Cerebellar nuclear complex (tissue), 1 donor: ENCODE measurements at regions not wholly inside any gene's neighbourhood (a gene's known extent, or its start where the extent isn't known, plus 50 kb on each side); places are given as distances from the start of the nearest gene placed in this dataset.
"Not testable (repeated sequence)": the region's sequence is repeated elsewhere in the genome, so short reads cannot be mapped to it uniquely, and the experiment has no call there.

Source experiments
- DNase-seq, 2 experiments: peaks; one replicate each; lab custom pipeline; 2025; lab: John Stamatoyannopoulos, UW

- no peak for DNase-seq
These were observed 180.8 kb upstream of the NUDT12 start for GRCh38 chr5:103743421-103743820.

DNA sequence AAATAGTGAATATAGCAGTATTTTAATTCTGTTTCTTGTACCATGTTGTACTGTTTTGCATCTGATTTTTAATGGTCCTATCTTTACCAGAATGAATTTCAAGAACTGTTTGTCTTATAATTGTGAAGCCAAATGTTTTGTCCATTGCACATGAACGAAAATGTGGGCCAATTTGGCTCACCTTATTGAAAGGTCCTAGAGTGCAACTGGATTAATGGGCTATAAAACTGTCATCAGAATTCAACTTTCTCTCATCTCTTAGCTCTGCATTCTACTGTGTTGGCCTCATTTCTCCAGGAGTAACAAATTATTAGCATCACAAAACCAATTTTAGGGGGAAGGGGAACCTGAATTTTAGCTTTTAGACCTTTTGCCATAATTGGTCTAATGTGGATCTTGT lies 179.4 kb upstream of the NUDT12 start:
- no peak for DNase-seq

GRCh38 chr5:103736343-103736742 lies 173.8 kb upstream of the NUDT12 start:
- DNase-seq: not testable (repeated sequence)

DNA sequence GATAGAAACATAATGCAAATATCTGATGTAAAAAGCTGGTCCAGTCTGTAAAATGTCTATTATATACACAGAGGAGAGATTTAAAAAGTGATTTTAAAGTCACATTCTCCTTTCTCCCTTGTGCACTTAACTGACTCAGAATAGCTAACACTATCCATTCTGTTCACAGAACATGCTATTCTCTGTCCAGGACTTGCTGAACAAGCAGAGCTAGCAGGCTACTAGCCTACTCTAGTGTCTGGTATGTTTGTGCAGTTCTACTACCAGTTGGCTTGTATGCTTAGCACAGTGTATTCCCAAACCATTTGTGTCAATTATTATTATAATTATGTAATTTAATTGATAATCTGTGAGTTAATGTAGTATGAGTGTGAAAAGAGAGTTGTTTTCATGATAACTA lies 161.7 kb upstream of the NUDT12 start:
- no peak for DNase-seq

- no peak for DNase-seq
These were observed 158.6 kb upstream of the NUDT12 start for GRCh38 chr5:103721183-103721582.

DNA sequence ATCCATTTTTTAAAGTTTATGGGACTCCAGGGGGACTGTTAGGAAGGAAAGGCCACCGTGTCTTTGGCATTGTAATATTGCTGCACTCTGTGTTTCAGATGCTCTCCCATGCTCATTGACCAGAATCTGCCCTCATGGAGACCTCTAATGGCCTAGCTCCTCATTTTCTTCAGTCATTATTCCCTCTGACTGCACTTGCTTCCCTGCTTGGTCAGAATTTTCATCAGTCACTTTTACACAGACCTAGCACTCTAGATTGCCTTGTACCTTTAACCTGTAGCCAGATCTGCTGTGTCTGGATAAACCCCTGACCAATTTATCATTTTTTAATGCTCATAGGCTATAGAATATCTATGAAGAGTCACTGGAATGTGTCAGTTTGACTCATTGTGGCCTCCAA lies 155.5 kb upstream of the NUDT12 start:
- DNase-seq: no peak

- no peak for DNase-seq
These were observed 146.0 kb upstream of the NUDT12 start for GRCh38 chr5:103708601-103709000.

- DNase-seq: no peak
These were observed 144.5 kb upstream of the NUDT12 start for GRCh38 chr5:103706939-103707682.

GRCh38 chr5:103703617-103704016 lies 141.0 kb upstream of the NUDT12 start:
- DNase-seq: no peak

GRCh38 chr5:103693517-103693916 lies 130.9 kb upstream of the NUDT12 start:
- no peak for DNase-seq

DNA sequence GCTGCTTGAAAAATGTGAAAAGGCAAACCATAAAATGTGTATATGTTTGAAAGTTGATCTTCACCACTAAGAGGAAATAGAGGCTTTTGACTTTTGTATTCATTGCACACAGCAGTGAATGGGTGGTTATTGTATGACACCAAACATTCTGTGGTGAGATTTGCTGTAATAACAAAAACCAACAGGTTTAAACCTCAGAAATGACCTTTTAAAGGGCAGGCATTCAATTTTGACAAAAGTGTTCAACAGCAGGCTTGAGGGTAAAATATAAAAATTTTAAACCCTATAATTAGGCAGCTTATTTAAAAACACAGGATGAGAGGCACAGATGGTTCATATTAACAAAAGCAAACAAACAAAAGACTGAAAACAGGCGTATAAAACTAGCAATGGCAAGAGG lies 128.1 kb upstream of the NUDT12 start:
- DNase-seq: no peak

DNA sequence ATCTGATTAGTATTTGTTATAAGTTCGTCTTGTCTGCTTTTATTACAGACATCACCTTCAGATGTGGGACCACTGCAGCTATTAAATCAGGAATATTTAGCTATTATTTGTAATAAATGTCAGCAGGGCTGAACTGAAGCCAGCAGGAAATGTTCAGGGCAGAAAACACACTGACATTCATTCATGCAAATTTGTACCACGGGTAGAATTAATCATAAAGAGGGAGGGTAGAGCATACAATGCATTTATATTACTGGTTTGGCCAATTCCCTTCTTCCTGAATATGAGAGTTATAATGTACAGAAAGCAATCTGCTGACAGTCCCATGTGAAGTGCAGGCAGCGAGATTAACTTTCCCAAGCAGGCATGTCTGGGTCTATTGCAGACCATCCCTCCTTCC lies 117.3 kb upstream of the NUDT12 start:
- no peak for DNase-seq

- not testable (repeated sequence) for DNase-seq
These were observed 113.6 kb upstream of the NUDT12 start for GRCh38 chr5:103676198-103676597.

DNA sequence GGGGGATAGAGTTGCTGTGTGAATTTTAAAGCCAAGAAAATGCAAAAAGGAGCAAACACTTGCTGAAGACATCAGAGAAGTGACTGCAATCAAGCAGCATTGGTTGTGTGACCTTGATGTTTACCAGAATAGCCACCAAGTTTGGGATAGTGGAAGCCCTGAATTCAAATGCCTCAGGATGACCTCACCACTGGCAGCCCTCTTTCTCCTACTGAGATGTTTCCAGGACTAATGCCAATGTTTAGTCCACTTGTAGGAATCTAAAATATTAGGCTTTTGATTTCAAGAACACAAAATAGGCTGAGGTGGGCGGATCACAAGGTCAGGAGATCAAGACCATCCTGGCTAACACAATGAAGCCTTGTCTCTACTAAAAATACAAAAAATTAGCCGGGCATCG lies 112.2 kb upstream of the NUDT12 start:
- DNase-seq: no peak

DNA sequence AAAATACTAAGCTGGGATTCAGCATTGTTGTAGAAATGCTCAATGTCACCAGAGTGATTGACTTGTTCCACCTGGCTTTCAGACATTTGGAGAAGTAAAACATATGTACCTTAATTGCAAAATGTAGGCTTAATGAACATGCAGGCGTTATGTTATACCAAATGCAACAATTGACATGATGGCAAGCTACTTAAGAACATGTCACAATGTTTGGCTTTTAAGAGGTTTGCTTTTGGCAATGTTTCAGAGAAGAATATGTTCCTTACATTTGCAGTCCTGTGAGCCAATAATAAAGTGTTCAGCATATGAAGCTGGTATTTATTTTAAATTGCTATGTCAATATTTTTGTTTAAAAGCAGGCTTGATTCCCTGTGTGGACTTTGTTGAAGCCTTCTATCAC lies 111.7 kb upstream of the NUDT12 start:
- no peak for DNase-seq

DNA sequence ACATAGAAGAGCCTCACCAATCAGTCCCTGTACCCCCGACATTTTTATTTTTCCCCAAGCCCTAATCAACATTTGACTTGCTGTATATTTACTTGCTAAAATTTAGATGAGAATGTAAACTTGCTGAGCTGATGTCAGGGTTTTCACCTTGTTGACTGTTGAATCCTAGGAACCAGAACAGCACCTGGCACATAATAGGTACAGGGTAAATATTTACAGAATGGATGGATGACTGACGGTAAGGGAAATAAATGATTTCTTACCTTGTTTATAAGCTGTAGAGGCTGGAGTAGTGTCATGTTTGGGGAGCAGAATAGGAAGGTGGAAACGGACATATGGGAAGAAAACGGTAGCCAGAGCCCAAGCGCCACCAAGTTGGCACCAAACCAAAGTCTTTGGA lies 107.0 kb upstream of the NUDT12 start:
- no peak for DNase-seq

GRCh38 chr5:103668281-103668680 lies 105.7 kb upstream of the NUDT12 start:
- DNase-seq: no peak

DNA sequence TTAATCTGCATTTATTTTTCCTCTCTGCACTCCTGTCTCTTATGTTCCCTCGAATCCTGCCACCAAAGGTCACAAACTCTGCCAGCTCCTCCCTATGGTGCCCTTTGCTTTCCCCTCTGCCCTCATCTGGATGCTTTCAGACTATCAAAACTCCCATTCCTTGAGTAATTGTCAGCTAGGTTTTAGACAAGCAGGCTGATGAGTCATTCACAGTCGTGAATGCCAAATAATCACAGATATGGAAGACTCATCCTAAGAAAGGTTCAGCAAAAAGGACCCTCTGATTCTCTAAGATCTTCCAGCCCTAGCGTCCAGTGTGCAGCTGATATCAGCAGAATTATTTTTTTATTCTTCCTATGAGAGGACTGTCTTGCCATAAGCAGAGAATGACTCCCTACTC lies 104.5 kb upstream of the NUDT12 start:
- DNase-seq: no peak

DNA sequence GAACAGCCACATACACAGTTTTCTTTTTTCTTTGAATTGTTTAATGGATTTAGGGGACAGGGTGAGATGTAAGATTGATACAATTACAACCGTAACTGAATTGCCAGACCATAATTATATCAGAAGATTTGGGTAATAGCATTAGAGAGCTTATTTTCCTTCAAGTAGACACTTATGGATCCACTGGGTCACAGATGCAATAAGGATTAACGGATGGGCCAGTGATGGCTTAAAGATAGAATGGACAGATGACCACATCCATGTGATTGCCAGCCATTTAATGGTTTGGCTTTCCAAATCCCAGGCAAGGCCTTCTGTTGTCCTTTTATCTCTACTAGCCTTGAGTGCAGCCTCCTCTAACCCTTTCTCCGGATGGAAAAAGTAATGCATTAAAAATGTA lies 94.7 kb upstream of the NUDT12 start:
- DNase-seq: no peak

DNA sequence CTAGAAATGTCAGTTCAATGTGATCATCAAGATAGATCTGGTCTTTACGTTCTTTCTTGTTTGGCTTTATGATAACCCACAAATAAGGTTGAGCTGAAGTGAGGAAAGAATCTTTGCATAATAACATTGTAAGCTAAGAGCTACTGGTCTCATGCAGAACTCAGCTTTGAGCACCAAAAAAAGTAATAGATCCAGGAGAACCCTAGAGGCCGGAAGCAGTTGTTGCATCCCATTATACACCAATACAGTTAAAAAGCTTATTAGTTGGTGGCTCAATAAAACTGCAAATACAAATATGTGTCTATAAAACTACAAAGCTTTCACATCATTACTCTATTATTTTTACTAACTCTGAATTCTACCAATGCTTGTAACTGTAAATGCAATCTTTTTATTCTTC lies 85.5 kb upstream of the NUDT12 start:
- DNase-seq: no peak

DNA sequence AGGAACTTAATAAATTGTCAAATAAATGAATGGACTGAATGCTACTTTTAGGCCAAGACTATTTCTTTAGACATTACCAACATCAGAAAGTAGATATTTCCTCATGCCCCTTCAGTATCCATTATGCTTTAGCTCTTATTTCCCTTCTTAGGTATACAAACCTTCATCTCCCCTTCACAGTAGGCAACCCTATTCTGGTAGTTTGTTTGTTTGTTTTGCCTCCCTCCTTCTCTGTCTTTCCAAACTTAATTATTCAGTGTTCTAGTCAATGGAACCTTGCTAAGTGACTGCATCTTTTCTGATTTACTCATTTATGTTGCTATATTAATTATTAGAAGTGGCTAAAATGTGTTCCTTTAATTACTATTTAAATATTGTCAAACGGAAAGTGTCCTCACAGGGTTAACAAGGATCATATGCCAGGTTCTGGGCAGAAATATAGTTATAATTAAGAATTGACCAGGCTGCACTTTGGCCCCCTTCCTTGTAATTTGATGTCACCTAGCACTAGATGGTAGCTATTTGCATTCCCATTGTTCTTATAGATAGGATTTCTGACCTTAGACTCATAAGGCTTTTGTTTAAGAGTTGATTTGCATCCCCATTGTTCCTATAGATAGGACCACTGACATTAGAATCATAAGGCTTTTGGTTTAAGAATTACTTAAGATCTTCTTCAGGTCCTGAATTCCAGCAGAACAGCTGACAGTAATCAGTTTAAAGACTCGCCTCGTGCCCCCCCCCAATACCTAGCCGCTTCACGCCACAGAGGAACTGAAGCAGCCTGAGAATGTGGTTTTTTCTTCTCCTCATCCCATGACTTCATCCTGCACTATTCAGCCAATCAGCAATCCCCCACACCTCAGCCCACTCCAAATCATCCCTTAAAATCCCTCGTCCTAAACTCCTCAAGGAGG lies 84.4 kb upstream of the NUDT12 start:
- no peak for DNase-seq

DNA sequence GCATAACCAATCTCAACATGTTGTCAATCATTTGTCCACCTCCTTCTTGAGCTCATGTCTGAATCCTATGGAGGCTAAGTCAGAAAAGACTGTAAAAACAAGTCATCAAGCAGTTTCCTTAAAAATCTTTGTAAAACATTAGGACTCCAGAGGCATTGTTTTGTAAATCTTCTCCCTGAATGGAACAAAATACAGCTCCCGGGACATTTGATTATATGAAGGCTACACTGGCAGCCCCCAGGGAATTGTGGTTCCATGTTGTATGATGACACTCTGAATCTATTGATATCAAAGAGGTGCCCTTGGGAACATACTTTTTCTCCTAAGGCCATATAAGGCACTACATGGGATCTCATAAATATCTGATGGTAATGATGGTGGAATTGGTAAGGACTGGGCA lies 83.2 kb upstream of the NUDT12 start:
- DNase-seq: no peak

- no peak for DNase-seq
These were observed 76.4 kb upstream of the NUDT12 start for GRCh38 chr5:103638979-103639378.
